WTC11 (cell line): ENCODE measurements at regions not wholly inside any gene's neighbourhood (a gene's known extent, or its start where the extent isn't known, plus 50 kb on each side); places are given as distances from the start of the nearest gene placed in this dataset.

Source experiments
- ATAC-seq: fragments of 200-7000 bp; cut with Tn5 transposase; 2 replicates; pipeline ENCODE4 v1.10.0; 2021; ENCODE audit warnings: mild to moderate bottlenecking, moderate library complexity
- CTCF ChIA-PET: fragments of 300-600 bp; sonication (Branson Sonifier 250); formaldehyde crosslinking; loops from one replicate; lab custom pipeline; 2021; ENCODE audit warnings: antibody characterized with exemption; lab: Charles Lee
- POLR2A ChIA-PET: fragments of 350-600 bp; sonication (Branson Sonifier 250); formaldehyde crosslinking; loops from one replicate; lab custom pipeline; 2021; ENCODE audit warnings: antibody characterized with exemption; lab: Charles Lee
- DNase-seq: peaks from one replicate; pipeline ENCODE4 v3.0.0; 2021; ENCODE audit warnings: low spot score
- H3K27ac Mint-ChIP-seq: 2 replicates; pipeline ENCODE4 v1.8.0; 2021; ENCODE audit warnings: mixed read lengths
- H3K27me3 Mint-ChIP-seq: 2 replicates; pipeline ENCODE4 v1.8.0; 2021; ENCODE audit warnings: low read depth, mild to moderate bottlenecking, moderate library complexity, mixed read lengths
- H3K36me3 Mint-ChIP-seq: 2 replicates; pipeline ENCODE4 v1.8.0; 2021; ENCODE audit warnings: mixed read lengths
- H3K4me1 Mint-ChIP-seq: 2 replicates; pipeline ENCODE4 v1.8.0; 2022; ENCODE audit warnings: mixed read lengths
- H3K4me3 Mint-ChIP-seq: 2 replicates; pipeline ENCODE4 v1.8.0; 2021; ENCODE audit warnings: mild to moderate bottlenecking, moderate library complexity, mixed read lengths
- H3K9me3 Mint-ChIP-seq: 2 replicates; pipeline ENCODE4 v1.8.0; 2021; ENCODE audit warnings: mixed read lengths
- ATF6 ChIP-seq: sonication (generic); formaldehyde crosslinking; IDR thresholded peaks from 2 replicates; pipeline ENCODE4 v1.8.1; 2023; ENCODE audit warnings: mild to moderate bottlenecking, missing genetic modification reagents
- CDX4 ChIP-seq: fragments of 250-450 bp; sonication (Bioruptor Pico); IDR thresholded peaks from 2 replicates; pipeline ENCODE4 v1.9.0; 2021; ENCODE audit warnings: moderate library complexity, mild to moderate bottlenecking, inconsistent platforms, borderline replicate concordance
- CREB1 ChIP-seq: sonication (generic); formaldehyde crosslinking; IDR thresholded peaks from 2 replicates; pipeline ENCODE4 v1.8.0; 2023; ENCODE audit warnings: mild to moderate bottlenecking, missing genetic modification reagents
- E2F4 ChIP-seq: sonication (generic); formaldehyde crosslinking; IDR thresholded peaks from 2 replicates; pipeline ENCODE4 v1.8.1; 2022; ENCODE audit warnings: low read depth, mild to moderate bottlenecking, moderate library complexity, missing genetic modification reagents, borderline replicate concordance
- EMX1 ChIP-seq: fragments of 250-450 bp; sonication (Bioruptor Pico); IDR thresholded peaks from 2 replicates; pipeline ENCODE4 v1.8.0; 2021; ENCODE audit warnings: mild to moderate bottlenecking
- FOXJ3 ChIP-seq: sonication (generic); formaldehyde crosslinking; IDR thresholded peaks from 2 replicates; pipeline ENCODE4 v1.9.0; 2021; ENCODE audit warnings: missing genetic modification reagents, mild to moderate bottlenecking, borderline replicate concordance
- HMGXB4 ChIP-seq: sonication (generic); formaldehyde crosslinking; IDR thresholded peaks from 2 replicates; pipeline ENCODE4 v1.8.1; 2023; ENCODE audit warnings: mild to moderate bottlenecking, moderate library complexity, missing genetic modification reagents
- JUN ChIP-seq: sonication (generic); formaldehyde crosslinking; IDR thresholded peaks from 2 replicates; pipeline ENCODE4 v1.8.0; 2023; ENCODE audit warnings: mild to moderate bottlenecking, missing genetic modification reagents
- MAX ChIP-seq: sonication (generic); formaldehyde crosslinking; IDR thresholded peaks from 2 replicates; pipeline ENCODE4 v1.8.0; 2022; ENCODE audit warnings: mild to moderate bottlenecking, missing genetic modification reagents
- MYBL2 ChIP-seq: sonication (generic); formaldehyde crosslinking; IDR thresholded peaks from 2 replicates; pipeline ENCODE4 v1.8.1; 2023; ENCODE audit warnings: mild to moderate bottlenecking, moderate library complexity, missing genetic modification reagents
- NFYB ChIP-seq: sonication (generic); formaldehyde crosslinking; conservative IDR thresholded peaks from 2 replicates; pipeline ENCODE4 v1.8.0; 2022; ENCODE audit warnings: low read depth, missing genetic modification reagents
- NR1H2 ChIP-seq: sonication (generic); formaldehyde crosslinking; IDR thresholded peaks from 2 replicates; pipeline ENCODE4 v1.9.0; 2021; ENCODE audit warnings: mild to moderate bottlenecking, moderate library complexity, missing genetic modification reagents
- SOX15 ChIP-seq: fragments of 250-450 bp; sonication (Bioruptor Pico); IDR thresholded peaks from 2 replicates; pipeline ENCODE4 v1.9.0; 2021; ENCODE audit warnings: mild to moderate bottlenecking
- TCF7 ChIP-seq: sonication (generic); formaldehyde crosslinking; IDR thresholded peaks from 2 replicates; pipeline ENCODE4 v1.8.0; 2022; ENCODE audit warnings: mild to moderate bottlenecking, low read depth, missing genetic modification reagents, moderate library complexity
- ZNF121 ChIP-seq: sonication (generic); formaldehyde crosslinking; IDR thresholded peaks from 2 replicates; pipeline ENCODE4 v1.8.0; 2023; ENCODE audit warnings: missing genetic modification reagents
- TF ChIP-seq, protein P1 (sequence below): sonication (generic); formaldehyde crosslinking; IDR thresholded peaks from 2 replicates; pipeline ENCODE4 v1.8.0; 2022; ENCODE audit warnings: mild to moderate bottlenecking, missing genetic modification reagents
- TF ChIP-seq, protein P2 (sequence below): sonication (generic); formaldehyde crosslinking; conservative IDR thresholded peaks from 2 replicates; pipeline ENCODE4 v1.8.1; 2022; ENCODE audit warnings: mild to moderate bottlenecking, missing genetic modification reagents
- TF ChIP-seq, protein P3 (sequence below): fragments of 250-450 bp; sonication (Bioruptor Pico); conservative IDR thresholded peaks from 2 replicates; pipeline ENCODE4 v1.9.0; 2021; ENCODE audit warnings: mild to moderate bottlenecking
- TF ChIP-seq, protein P4 (sequence below): sonication (generic); formaldehyde crosslinking; IDR thresholded peaks from 2 replicates; pipeline ENCODE4 v1.8.1; 2023; ENCODE audit warnings: mild to moderate bottlenecking, missing genetic modification reagents, moderate library complexity

GRCh38 chr15:87527416-87527815 is 729.1 kb downstream of the NTRK3 start:
- H3K9me3 Mint-ChIP-seq, result peaks cover 28% of the 10 kb centered on the region
- no peak for TF ChIP-seq MAX
- no peaks in the 10 kb centered on the region for H3K27me3 Mint-ChIP-seq
- ChIA-PET CTCF (no interaction called here), POLR2A (no interaction called here)
- DNase-seq, result no peak
- H3K4me1 Mint-ChIP-seq, result peaks cover 4% of the 10 kb centered on the region; the same call in 1 of the 2 replicates
- no peak for ATAC-seq
- no peak overlapping the region for H3K4me3 Mint-ChIP-seq
- H3K27ac Mint-ChIP-seq, result no peak overlapping the region
- no peaks in the 10 kb centered on the region for H3K36me3 Mint-ChIP-seq

DNA sequence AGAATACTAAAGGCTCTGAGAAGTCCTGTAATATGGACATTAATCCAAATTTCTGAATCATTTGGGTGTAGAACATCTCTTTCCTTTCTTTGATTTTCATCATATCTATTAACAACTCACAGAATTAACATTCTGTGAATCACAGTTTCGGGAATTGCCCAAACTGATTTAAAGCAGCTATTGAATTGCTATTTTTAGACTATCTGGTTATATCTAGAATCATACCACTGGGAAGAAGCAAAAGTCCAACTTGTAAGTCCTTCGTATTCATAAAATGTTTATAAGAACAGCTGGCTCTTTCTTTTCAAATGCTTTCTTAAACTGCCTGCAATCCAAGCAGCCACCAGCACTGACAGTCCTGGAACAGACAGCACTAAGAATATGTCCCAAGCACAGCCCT is 733.0 kb downstream of the NTRK3 start:
- peaks cover 15% of the 10 kb centered on the region for H3K9me3 Mint-ChIP-seq
- H3K4me1 Mint-ChIP-seq, result peaks cover 7% of the 10 kb centered on the region; the same call in 1 of the 2 replicates
- no peak for TF ChIP-seq NR1H2 (CRISPR knock-in tag)
- no peak for TF ChIP-seq TCF7 (CRISPR knock-in tag)
- TF ChIP-seq NFYB (CRISPR knock-in tag), result no peak
- TF ChIP-seq ATF6, result no peak
- TF ChIP-seq MAX, result no peak
- TF ChIP-seq, protein P1, sequence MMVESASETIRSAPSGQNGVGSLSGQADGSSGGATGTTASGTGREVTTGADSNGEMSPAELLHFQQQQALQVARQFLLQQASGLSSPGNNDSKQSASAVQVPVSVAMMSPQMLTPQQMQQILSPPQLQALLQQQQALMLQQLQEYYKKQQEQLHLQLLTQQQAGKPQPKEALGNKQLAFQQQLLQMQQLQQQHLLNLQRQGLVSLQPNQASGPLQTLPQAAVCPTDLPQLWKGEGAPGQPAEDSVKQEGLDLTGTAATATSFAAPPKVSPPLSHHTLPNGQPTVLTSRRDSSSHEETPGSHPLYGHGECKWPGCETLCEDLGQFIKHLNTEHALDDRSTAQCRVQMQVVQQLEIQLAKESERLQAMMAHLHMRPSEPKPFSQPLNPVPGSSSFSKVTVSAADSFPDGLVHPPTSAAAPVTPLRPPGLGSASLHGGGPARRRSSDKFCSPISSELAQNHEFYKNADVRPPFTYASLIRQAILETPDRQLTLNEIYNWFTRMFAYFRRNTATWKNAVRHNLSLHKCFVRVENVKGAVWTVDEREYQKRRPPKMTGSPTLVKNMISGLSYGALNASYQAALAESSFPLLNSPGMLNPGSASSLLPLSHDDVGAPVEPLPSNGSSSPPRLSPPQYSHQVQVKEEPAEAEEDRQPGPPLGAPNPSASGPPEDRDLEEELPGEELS (CRISPR knock-in tag), result no peak
- TF ChIP-seq, protein P2, sequence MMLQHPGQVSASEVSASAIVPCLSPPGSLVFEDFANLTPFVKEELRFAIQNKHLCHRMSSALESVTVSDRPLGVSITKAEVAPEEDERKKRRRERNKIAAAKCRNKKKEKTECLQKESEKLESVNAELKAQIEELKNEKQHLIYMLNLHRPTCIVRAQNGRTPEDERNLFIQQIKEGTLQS (CRISPR knock-in tag), result no peak
- no peak for TF ChIP-seq CREB1 (CRISPR knock-in tag)
- TF ChIP-seq SOX15 (CRISPR knock-in tag), result no peak
- no peak for TF ChIP-seq E2F4 (CRISPR knock-in tag)
- TF ChIP-seq JUN (CRISPR knock-in tag), result no peak
- TF ChIP-seq FOXJ3 (CRISPR knock-in tag), result no peak
- TF ChIP-seq CDX4 (CRISPR knock-in tag), result no peak
- TF ChIP-seq, protein P3, sequence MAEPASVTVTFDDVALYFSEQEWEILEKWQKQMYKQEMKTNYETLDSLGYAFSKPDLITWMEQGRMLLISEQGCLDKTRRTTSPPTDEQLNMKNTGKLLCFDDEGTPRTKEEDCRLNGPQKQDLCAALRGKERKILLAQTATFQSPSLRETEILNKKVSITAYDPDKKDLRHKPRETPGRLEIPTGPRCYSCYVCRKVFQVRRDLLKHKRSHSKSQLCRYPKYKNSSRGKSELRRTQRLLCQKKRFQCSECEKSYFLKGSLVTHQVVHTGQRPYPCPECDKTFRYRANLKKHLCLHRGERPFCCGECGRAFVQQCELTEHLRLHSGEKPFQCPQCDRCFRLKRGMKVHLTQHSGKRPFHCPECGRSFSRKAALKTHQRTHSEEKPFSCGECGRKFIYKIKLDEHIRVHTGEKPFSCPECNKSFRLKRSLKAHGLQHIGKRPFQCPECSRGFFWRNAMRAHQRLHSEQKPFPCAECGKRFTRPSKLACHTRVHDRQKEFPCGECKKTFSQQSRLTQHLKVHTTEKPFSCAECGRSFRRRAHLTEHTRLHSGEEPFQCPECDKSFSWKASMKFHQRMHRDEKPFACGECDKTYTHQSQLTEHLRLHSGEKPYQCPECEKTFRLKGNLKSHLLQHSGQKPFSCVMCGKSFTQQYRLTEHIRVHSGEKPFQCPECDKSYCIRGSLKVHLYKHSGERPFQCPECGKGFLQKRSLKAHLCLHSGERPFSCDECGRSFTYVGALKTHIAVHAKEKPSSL, result no peak
- TF ChIP-seq EMX1 (CRISPR knock-in tag), result no peak
- TF ChIP-seq, protein P4, sequence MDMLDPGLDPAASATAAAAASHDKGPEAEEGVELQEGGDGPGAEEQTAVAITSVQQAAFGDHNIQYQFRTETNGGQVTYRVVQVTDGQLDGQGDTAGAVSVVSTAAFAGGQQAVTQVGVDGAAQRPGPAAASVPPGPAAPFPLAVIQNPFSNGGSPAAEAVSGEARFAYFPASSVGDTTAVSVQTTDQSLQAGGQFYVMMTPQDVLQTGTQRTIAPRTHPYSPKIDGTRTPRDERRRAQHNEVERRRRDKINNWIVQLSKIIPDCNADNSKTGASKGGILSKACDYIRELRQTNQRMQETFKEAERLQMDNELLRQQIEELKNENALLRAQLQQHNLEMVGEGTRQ (CRISPR knock-in tag), result no peak
- no peak for TF ChIP-seq HMGXB4 (CRISPR knock-in tag)
- no peak for TF ChIP-seq MYBL2 (CRISPR knock-in tag)
- no peak for TF ChIP-seq ZNF121 (CRISPR knock-in tag)
- H3K4me3 Mint-ChIP-seq, result no peak overlapping the region
- DNase-seq (no peak), ATAC-seq (no peak)
- H3K36me3 Mint-ChIP-seq, result no peaks in the 10 kb centered on the region
- no peak overlapping the region for H3K27ac Mint-ChIP-seq
- ChIA-PET CTCF (no interaction called here), POLR2A (no interaction called here)
- H3K27me3 Mint-ChIP-seq, result no peaks in the 10 kb centered on the region
